Mesothelial cell of epicardium (in vitro differentiated cells): ENCODE measurements at regions not wholly inside any gene's neighbourhood (a gene's known extent, or its start where the extent isn't known, plus 50 kb on each side); places are given as distances from the start of the nearest gene placed in this dataset.
"Not testable (repeated sequence)": the region's sequence is repeated elsewhere in the genome, so short reads cannot be mapped to it uniquely, and the experiment has no call there.

Experiments used
- DNase-seq, 2 experiments: peaks; one replicate each; pipeline ENCODE4 v3.0.0; 2021; ENCODE audit warnings: low spot score in 2 of 2; ENCODE audit not compliant: unreplicated experiment in 2 of 2
- H3K27ac Mint-ChIP-seq: 2 replicates; pipeline ENCODE4 v1.8.0; 2021; ENCODE audit warnings: mixed read lengths
- H3K27me3 Mint-ChIP-seq: 2 replicates; pipeline ENCODE4 v1.8.0; 2021; ENCODE audit warnings: low read depth, mixed read lengths
- H3K36me3 Mint-ChIP-seq: 2 replicates; pipeline ENCODE4 v1.8.0; 2021; ENCODE audit warnings: mixed read lengths
- H3K4me1 Mint-ChIP-seq: 2 replicates; pipeline ENCODE4 v1.8.0; 2021; ENCODE audit warnings: mixed read lengths
- H3K4me3 Mint-ChIP-seq: 2 replicates; pipeline ENCODE4 v1.8.0; 2021; ENCODE audit warnings: mild to moderate bottlenecking, moderate library complexity, mixed read lengths
- H3K9me3 Mint-ChIP-seq: 2 replicates; pipeline ENCODE4 v1.8.0; 2021; ENCODE audit warnings: mixed read lengths
- TF ChIP-seq, protein P1 (sequence below): fragments of 200-600 bp; sonication (generic); IDR thresholded peaks from one replicate; pipeline ENCODE4 v1.5.0; 2021; ENCODE audit warnings: antibody characterized with exemption; ENCODE audit not compliant: unreplicated experiment

GRCh38 chr11:71368966-71369365, 79.2 kb downstream of the DHCR7 start:
- H3K36me3 Mint-ChIP-seq, result no peaks in the 10 kb centered on the region
- H3K4me3 Mint-ChIP-seq, result no peak overlapping the region
- no peaks in the 10 kb centered on the region for H3K4me1 Mint-ChIP-seq
- peaks cover 10% of the 10 kb centered on the region for H3K27me3 Mint-ChIP-seq
- TF ChIP-seq, protein P1, sequence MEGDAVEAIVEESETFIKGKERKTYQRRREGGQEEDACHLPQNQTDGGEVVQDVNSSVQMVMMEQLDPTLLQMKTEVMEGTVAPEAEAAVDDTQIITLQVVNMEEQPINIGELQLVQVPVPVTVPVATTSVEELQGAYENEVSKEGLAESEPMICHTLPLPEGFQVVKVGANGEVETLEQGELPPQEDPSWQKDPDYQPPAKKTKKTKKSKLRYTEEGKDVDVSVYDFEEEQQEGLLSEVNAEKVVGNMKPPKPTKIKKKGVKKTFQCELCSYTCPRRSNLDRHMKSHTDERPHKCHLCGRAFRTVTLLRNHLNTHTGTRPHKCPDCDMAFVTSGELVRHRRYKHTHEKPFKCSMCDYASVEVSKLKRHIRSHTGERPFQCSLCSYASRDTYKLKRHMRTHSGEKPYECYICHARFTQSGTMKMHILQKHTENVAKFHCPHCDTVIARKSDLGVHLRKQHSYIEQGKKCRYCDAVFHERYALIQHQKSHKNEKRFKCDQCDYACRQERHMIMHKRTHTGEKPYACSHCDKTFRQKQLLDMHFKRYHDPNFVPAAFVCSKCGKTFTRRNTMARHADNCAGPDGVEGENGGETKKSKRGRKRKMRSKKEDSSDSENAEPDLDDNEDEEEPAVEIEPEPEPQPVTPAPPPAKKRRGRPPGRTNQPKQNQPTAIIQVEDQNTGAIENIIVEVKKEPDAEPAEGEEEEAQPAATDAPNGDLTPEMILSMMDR, result no peak
- DNase-seq, result no peak
- H3K9me3 Mint-ChIP-seq, result no peaks in the 10 kb centered on the region
- no peak overlapping the region for H3K27ac Mint-ChIP-seq

DNA sequence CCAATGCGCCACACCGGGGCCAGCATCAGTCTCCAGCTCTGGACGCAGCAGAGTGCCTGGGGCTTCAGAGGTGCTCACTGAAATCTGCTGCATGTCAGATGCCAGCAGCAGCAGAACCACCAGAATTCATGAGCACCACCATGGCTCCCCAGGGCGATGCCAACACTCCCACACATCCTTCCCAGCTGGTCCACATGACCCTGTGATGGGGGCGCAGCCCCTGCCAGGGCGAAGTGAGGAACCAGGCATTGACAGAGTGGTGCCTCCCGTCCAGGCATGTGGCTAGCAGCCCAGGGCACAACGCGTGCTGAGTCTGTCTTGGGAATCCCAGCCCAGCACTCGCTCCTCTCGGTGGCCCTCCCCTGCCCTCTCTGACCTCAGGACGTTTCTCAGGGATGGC, 80.4 kb downstream of the DHCR7 start:
- no peak for DNase-seq
- peaks cover 10% of the 10 kb centered on the region for H3K27me3 Mint-ChIP-seq
- H3K27ac Mint-ChIP-seq, result no peak overlapping the region
- H3K4me3 Mint-ChIP-seq, result no peak overlapping the region
- no peaks in the 10 kb centered on the region for H3K36me3 Mint-ChIP-seq
- H3K9me3 Mint-ChIP-seq, result no peaks in the 10 kb centered on the region
- TF ChIP-seq, protein P1, result no peak
- no peaks in the 10 kb centered on the region for H3K4me1 Mint-ChIP-seq

DNA sequence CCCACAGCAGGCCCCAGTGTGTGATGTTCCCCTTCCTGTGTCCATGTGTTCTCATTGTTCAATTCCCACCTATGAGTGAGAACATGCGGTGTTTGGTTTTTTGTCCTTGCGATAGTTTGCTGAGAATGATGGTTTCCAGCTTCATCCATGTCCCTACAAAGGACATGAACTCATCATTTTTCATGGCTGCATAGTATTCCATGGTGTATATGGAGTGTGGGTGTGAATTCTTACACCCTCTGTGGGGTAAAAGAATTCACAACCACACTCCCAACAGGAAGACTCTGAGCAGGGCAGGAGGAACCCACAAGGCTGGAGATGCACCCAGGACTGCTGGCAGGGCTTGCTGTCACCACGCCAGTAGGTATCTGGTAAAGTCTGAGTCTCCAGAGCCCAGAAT, 80.9 kb downstream of the DHCR7 start:
- not testable (repeated sequence) for H3K27me3 Mint-ChIP-seq, H3K36me3 Mint-ChIP-seq, H3K9me3 Mint-ChIP-seq, H3K27ac Mint-ChIP-seq, H3K4me3 Mint-ChIP-seq, DNase-seq, H3K4me1 Mint-ChIP-seq

DNA sequence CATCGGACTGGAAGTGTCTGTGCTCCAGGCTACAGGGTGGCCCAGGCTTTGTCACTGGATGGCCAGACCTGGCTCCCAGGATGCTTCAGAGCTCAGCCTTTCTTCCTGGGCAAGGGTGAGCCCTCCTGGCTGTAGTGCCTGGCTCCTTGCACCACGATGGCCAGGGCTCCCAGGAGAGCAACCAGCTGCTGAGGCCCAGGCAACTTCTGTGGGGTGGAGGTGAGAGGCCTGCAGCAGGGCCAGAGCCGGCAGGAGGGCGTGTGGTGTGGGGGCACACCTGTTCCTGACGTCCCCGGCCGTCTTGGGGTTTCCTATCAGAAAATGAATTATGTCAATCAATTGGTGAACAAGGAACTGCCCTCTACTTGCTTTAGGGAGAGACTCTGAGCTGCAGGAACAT, 82.1 kb downstream of the DHCR7 start:
- H3K36me3 Mint-ChIP-seq, result no peaks in the 10 kb centered on the region
- no peaks in the 10 kb centered on the region for H3K4me1 Mint-ChIP-seq
- H3K4me3 Mint-ChIP-seq, result no peak overlapping the region
- no peak for DNase-seq
- H3K27ac Mint-ChIP-seq, result no peak overlapping the region
- H3K27me3 Mint-ChIP-seq, result peaks cover 10% of the 10 kb centered on the region
- H3K9me3 Mint-ChIP-seq, result no peaks in the 10 kb centered on the region
- TF ChIP-seq, protein P1, result no peak

DNA sequence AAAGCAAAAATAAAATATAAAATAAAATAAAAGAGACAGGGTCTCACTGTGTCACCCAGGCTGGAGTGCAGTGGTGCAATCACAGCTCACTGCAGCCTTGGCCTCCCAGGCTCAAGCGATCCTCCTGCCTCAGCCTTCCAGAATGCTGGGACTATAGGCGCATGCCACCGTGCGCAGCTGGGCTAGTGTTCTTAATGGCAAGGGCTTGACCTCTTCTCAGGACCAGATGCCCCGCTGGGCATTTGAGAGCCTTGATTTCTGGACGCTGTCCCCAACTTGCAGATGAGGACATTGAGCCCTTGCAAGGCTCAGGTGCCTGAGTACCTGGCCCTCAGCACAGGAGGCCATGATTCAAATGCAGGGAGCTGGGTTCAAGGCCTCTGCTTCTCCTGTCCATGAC, 82.6 kb downstream of the DHCR7 start:
- Mint-ChIP-seq H3K27ac (no peak overlapping the region), H3K9me3 (no peaks in the 10 kb centered on the region), H3K27me3 (peaks cover 10% of the 10 kb centered on the region), H3K36me3 (no peaks in the 10 kb centered on the region), H3K4me3 (no peak overlapping the region), H3K4me1 (no peaks in the 10 kb centered on the region)
- TF ChIP-seq, protein P1, result no peak
- no peak for DNase-seq

GRCh38 chr11:71364806-71365205, 83.4 kb downstream of the DHCR7 start:
- Mint-ChIP-seq H3K4me3 (no peak overlapping the region), H3K36me3 (no peaks in the 10 kb centered on the region), H3K27ac (no peak overlapping the region)

More at GRCh38 chr11:71364806-71365205, 83.4 kb downstream of the DHCR7 start:
- TF ChIP-seq, protein P1, result no peak
- Mint-ChIP-seq H3K9me3 (no peaks in the 10 kb centered on the region), H3K27me3 (peaks cover 8% of the 10 kb centered on the region), H3K4me1 (no peaks in the 10 kb centered on the region)
- DNase-seq, result no peak
